GM12891 (cell line): ENCODE measurements at regions not wholly inside any gene's neighbourhood (a gene's known extent, or its start where the extent isn't known, plus 50 kb on each side); places are given as distances from the start of the nearest gene placed in this dataset.

Source experiments
- POLR2A ChIP-seq: IDR thresholded peaks from 2 replicates; pipeline ENCODE4 v1.6.1; 2011; ENCODE audit warnings: low read depth, low read length, control low read depth
- TAF1 ChIP-seq: IDR thresholded peaks from 2 replicates; pipeline ENCODE4 v1.6.1; 2011; ENCODE audit warnings: low read depth, low read length, control low read depth

DNA sequence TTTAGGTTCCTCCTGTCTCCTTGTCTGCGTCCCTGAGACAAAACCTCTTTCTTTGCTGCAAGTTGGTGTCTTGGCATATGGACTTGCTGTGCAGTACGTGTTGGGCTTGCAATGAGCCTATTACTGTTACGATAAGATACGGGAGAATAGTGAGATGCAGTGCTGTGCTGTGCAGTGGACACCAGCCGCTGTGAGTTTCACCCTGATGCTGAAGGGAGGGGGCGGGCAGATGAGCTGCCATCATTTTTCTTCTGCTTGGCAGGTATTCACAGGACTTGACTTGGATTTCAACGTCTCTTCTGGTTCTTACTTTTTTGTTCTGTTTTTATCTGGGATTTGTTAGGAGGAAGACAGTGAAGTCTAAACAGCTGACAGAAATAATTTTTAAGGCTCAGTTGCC lies 257.1 kb upstream of the PITRM1 start:
- TF ChIP-seq POLR2A (no peak), TAF1 (no peak)
